ENCODE measurements at regions not wholly inside any gene's neighbourhood (a gene's known extent, or its start where the extent isn't known, plus 50 kb on each side); places are given as distances from the start of the nearest gene placed in this dataset.

GRCh38 chr7:130879191-130879590, 145.2 kb upstream of the KLF14 start:
- TF ChIP-seq CTCF (IDR thresholded peaks at IDR 0.05) (no peak), POLR2A (IDR thresholded peaks at IDR 0.05) (no peak), POLR2AphosphoS5 (IDR thresholded peaks at IDR 0.05) (peak in 1 of 4 donors; percentile 8), EP300 (IDR thresholded peaks at IDR 0.05) (no peak)

Measured in sigmoid colon (tissue), 4 donors.